Peyer's patch (tissue), 4 donors: ENCODE measurements at regions not wholly inside any gene's neighbourhood (a gene's known extent, or its start where the extent isn't known, plus 50 kb on each side); places are given as distances from the start of the nearest gene placed in this dataset.
"Not testable (repeated sequence)": the region's sequence is repeated elsewhere in the genome, so short reads cannot be mapped to it uniquely, and the experiment has no call there.

Experiments used
- DNase-seq, 3 donors: peaks; one replicate each; pipeline ENCODE4 v3.0.0-alpha.2; 2017 to 2019
- H3K27ac ChIP-seq, 4 donors: fragments of 200-600 bp; sonication (generic); one replicate each; pipeline ENCODE4 v1.5.1; 2016 to 2019
- H3K27me3 ChIP-seq, 2 donors: fragments of 200-600 bp; sonication (generic); one replicate each; pipeline ENCODE4 v1.5.1; 2019
- H3K36me3 ChIP-seq, 3 donors: fragments of 200-600 bp; sonication (generic); one replicate each; pipeline ENCODE4 v1.5.1; 2016 to 2019
- H3K4me1 ChIP-seq, 4 donors: fragments of 200-600 bp; sonication (generic); one replicate each; pipeline ENCODE4 v1.5.1; 2016 to 2019
- H3K4me3 ChIP-seq, 4 donors: fragments of 200-600 bp; sonication (generic); 1 replicate in 3 of 4; 2 replicates in 1 of 4; pipeline ENCODE4 v1.5.1; 2016 to 2019; ENCODE audit warnings: mild to moderate bottlenecking in 1 of 4
- H3K9me3 ChIP-seq, 4 donors: fragments of 200-600 bp; sonication (generic); one replicate each; pipeline ENCODE4 v1.5.1; 2016 to 2019; ENCODE audit warnings: mild to moderate bottlenecking in 1 of 4
- CTCF ChIP-seq, 6 experiments: fragments of 450-650 bp in 4 of 6; fragments of 200-600 bp in 2 of 6; sonication (generic) in 1 of 6; IDR thresholded peaks; one replicate each; pipeline ENCODE4 v1.5.1; 2017 to 2019; ENCODE audit warnings: antibody characterized with exemption in 6 of 6, mild to moderate bottlenecking in 3 of 6, moderate library complexity in 1 of 6
- POLR2A ChIP-seq, 2 donors: fragments of 450-650 bp; IDR thresholded peaks; one replicate each; pipeline ENCODE4 v1.5.1; 2017; ENCODE audit warnings: antibody characterized with exemption in 2 of 2, mild to moderate bottlenecking in 2 of 2, moderate library complexity in 2 of 2

GRCh38 chr4:160082432-160083207 lies 979.7 kb downstream of the RAPGEF2 start:
- H3K27ac ChIP-seq = no peak overlapping the region
- TF ChIP-seq POLR2A (IDR thresholded peaks at IDR 0.05) (no peak), CTCF (IDR thresholded peaks at IDR 0.05) (no peak)
- H3K9me3 ChIP-seq = no peaks in the 10 kb centered on the region
- H3K36me3 ChIP-seq = no peaks in the 10 kb centered on the region
- no peak for DNase-seq
- H3K4me3 ChIP-seq = no peak overlapping the region
- H3K27me3 ChIP-seq = no peaks in the 10 kb centered on the region
- H3K4me1 ChIP-seq = no peaks in the 10 kb centered on the region

DNA sequence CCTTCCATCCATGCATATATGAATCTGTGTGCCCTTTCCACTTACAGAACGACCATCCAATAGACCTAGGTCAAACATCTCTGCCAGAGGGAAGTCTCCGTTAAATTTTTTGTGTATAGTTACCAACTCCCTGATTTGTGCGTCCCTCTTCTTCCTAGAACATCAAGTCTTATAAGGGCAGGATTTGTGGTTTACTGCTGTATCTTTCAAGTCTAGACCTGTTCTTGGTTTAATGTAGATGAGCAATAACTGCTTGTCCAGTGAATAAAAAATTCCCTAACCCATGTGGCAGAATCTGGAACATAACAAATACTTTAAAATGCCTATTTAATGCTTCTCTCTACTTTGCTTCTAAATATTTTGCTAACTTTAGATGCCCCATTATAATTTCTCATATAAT lies 988.8 kb downstream of the RAPGEF2 start:
- TF ChIP-seq POLR2A (IDR thresholded peaks at IDR 0.05) (no peak), CTCF (IDR thresholded peaks at IDR 0.05) (no peak)
- H3K27me3 ChIP-seq = no peaks in the 10 kb centered on the region
- H3K27ac ChIP-seq = no peak overlapping the region
- DNase-seq = no peak
- no peaks in the 10 kb centered on the region for H3K4me1 ChIP-seq
- no peaks in the 10 kb centered on the region for H3K9me3 ChIP-seq
- H3K4me3 ChIP-seq = no peak overlapping the region
- no peaks in the 10 kb centered on the region for H3K36me3 ChIP-seq

DNA sequence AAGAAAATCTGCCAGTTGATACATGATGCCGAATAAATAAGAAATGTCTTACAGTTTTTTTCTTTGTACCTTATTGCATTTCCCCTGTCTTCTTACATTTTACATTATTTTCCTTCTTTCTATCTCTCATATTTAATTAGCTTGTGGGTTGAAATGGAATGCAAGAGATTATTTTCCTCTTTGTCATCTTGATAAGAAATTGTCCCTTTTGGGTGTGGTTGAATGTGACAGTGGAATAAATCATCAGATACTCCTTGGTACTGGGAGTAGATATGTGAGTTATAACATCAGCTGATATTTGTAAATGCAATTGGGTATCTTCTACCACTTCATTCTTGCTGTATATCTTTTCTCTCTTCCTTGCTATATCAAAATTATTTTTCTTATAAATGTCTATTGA lies 997.4 kb downstream of the RAPGEF2 start:
- Histone ChIP-seq H3K9me3 (no peaks in the 10 kb centered on the region), H3K4me3 (no peak overlapping the region), H3K36me3 (no peaks in the 10 kb centered on the region), H3K4me1 (no peaks in the 10 kb centered on the region), H3K27ac (no peak overlapping the region), H3K27me3 (no peaks in the 10 kb centered on the region)
- no peak for DNase-seq
- TF ChIP-seq CTCF (IDR thresholded peaks at IDR 0.05) = no peak
- TF ChIP-seq POLR2A (IDR thresholded peaks at IDR 0.05) = no peak

DNA sequence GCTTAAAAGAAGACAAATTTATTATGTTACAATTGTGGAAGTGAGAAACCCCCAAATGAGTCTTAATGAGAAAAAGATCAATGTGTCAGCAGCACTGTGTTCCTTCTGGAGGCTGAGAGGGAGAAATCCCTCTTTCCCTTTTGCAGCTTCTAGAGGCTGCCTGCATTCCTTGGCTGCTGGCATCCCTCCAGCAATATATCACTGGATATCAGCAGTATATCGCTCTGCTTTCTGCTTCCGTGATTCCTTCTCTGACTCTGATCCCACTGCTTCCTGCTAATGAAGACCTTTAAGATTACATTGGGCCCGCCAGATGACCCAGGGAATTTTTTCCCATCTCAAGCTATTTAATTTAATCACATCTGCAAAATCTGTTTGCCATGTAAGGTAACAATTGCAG lies 1008.0 kb downstream of the RAPGEF2 start:
- no peak for DNase-seq
- H3K4me1 ChIP-seq = no peaks in the 10 kb centered on the region
- H3K36me3 ChIP-seq = no peaks in the 10 kb centered on the region
- H3K27ac ChIP-seq = no peak overlapping the region
- TF ChIP-seq CTCF (IDR thresholded peaks at IDR 0.05) = no peak
- TF ChIP-seq POLR2A (IDR thresholded peaks at IDR 0.05) = no peak
- no peak overlapping the region for H3K4me3 ChIP-seq
- no peaks in the 10 kb centered on the region for H3K9me3 ChIP-seq
- no peaks in the 10 kb centered on the region for H3K27me3 ChIP-seq

DNA sequence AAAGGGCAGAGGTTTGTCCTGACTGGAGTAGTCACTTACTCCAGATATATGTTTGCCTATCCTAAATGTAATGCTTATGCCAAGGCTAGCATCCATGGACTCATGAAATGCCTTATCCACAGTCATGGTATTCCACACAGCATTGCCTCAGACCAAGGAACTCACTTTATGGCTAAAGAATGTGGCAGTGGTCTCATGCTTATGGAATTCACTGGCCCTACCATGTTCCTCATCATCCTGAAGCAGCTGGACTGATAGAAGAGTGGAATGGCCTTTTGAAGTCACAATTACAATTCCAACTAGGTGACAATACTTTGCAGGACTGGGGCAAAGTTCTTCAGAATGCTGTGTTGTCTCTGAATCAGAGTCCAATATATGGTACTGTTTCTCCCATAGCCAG lies 1014.8 kb downstream of the RAPGEF2 start:
- TF ChIP-seq POLR2A (IDR thresholded peaks at IDR 0.05) (no peak), CTCF (IDR thresholded peaks at IDR 0.05) (no peak)
- DNase-seq = no peak

GRCh38 chr4:160125576-160126287 lies 1022.9 kb downstream of the RAPGEF2 start:
- H3K9me3 ChIP-seq, H3K4me1 ChIP-seq, DNase-seq, H3K4me3 ChIP-seq, H3K27me3 ChIP-seq, H3K27ac ChIP-seq, H3K36me3 ChIP-seq: not testable (repeated sequence)

More for the DNA sequence above, 1014.8 kb downstream of the RAPGEF2 start:
- no peak overlapping the region for H3K27ac ChIP-seq
- no peaks in the 10 kb centered on the region for H3K4me1 ChIP-seq
- no peak overlapping the region for H3K4me3 ChIP-seq
- no peaks in the 10 kb centered on the region for H3K27me3 ChIP-seq
- H3K36me3 ChIP-seq = no peaks in the 10 kb centered on the region
- no peaks in the 10 kb centered on the region for H3K9me3 ChIP-seq
